ENCODE measurements at regions not wholly inside any gene's neighbourhood (a gene's known extent, or its start where the extent isn't known, plus 50 kb on each side); places are given as distances from the start of the nearest gene placed in this dataset.

- no peak overlapping the region for H3K27ac ChIP-seq
- no peak for TF ChIP-seq ZFX (IDR thresholded peaks at IDR 0.05; ENCODE audit: borderline replicate concordance)
- TF ChIP-seq, protein P1, sequence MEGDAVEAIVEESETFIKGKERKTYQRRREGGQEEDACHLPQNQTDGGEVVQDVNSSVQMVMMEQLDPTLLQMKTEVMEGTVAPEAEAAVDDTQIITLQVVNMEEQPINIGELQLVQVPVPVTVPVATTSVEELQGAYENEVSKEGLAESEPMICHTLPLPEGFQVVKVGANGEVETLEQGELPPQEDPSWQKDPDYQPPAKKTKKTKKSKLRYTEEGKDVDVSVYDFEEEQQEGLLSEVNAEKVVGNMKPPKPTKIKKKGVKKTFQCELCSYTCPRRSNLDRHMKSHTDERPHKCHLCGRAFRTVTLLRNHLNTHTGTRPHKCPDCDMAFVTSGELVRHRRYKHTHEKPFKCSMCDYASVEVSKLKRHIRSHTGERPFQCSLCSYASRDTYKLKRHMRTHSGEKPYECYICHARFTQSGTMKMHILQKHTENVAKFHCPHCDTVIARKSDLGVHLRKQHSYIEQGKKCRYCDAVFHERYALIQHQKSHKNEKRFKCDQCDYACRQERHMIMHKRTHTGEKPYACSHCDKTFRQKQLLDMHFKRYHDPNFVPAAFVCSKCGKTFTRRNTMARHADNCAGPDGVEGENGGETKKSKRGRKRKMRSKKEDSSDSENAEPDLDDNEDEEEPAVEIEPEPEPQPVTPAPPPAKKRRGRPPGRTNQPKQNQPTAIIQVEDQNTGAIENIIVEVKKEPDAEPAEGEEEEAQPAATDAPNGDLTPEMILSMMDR (IDR thresholded peaks at IDR 0.05) = 0 out of 2 replicates have a peak, but pooled peaks have one; percentile 5
Measured at GRCh38 chr4:136687118-136687517, 845.2 kb downstream of the PCDH18 start.

DNA sequence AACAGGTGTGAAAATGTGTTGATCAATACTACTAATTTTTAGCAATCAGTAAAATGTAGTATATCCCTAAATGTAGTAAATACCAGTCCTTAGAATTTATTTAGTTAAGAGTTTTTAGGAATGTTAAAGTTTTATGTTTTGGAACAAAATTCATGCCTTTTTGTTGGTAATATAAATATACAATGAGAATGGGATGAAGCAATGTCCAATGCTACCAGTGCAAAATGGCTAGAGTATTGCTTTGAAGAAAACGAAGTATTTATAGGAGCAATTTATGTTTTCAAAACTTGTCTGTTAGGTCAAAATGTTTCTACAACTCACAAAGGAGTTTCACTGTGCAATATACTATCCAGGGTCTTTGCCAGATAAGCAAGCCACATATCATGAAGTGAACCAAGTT lies 851.5 kb downstream of the PCDH18 start:
- H3K27ac ChIP-seq = no peak overlapping the region
- no peak for TF ChIP-seq ZFX (IDR thresholded peaks at IDR 0.05; ENCODE audit: borderline replicate concordance)
- TF ChIP-seq, protein P1 (IDR thresholded peaks at IDR 0.05) = no peak

- TF ChIP-seq, protein P1 (IDR thresholded peaks at IDR 0.05) = no peak
- TF ChIP-seq ZFX (IDR thresholded peaks at IDR 0.05; ENCODE audit: borderline replicate concordance) = no peak
- no peak overlapping the region for H3K27ac ChIP-seq
Measured at GRCh38 chr4:136680271-136680670, 852.0 kb downstream of the PCDH18 start.

- H3K27ac ChIP-seq = no peak overlapping the region
Measured at GRCh38 chr4:136670265-136670664, 862.0 kb downstream of the PCDH18 start.

GRCh38 chr4:136664988-136665387 lies 867.3 kb downstream of the PCDH18 start:
- no peak overlapping the region for H3K27ac ChIP-seq
- TF ChIP-seq ZFX (IDR thresholded peaks at IDR 0.05; ENCODE audit: borderline replicate concordance) = no peak

More at GRCh38 chr4:136670265-136670664, 862.0 kb downstream of the PCDH18 start:
- no peak for TF ChIP-seq ZFX (IDR thresholded peaks at IDR 0.05; ENCODE audit: borderline replicate concordance)
- TF ChIP-seq, protein P1 (IDR thresholded peaks at IDR 0.05) = no peak

DNA sequence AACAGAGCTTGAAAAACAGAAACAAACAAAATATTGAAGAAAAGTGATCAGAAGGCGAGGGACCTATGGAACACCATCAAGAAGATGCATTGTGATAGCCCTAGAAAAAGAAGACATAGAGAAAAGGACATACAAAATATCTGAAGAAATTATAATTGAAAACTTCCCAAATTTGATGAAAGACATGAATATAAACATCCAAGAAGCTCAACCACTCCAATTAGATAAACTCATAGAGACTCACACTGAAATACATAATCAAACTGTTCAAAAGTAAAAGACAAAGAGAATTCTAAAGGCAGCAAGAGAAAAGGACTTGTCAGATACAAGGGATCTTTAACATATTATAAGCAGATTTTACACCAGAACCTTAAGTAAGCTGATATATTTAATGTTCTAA lies 869.8 kb downstream of the PCDH18 start:
- no peak overlapping the region for H3K27ac ChIP-seq
- no peak for TF ChIP-seq ZFX (IDR thresholded peaks at IDR 0.05; ENCODE audit: borderline replicate concordance)
- TF ChIP-seq, protein P1 (IDR thresholded peaks at IDR 0.05) = no peak

DNA sequence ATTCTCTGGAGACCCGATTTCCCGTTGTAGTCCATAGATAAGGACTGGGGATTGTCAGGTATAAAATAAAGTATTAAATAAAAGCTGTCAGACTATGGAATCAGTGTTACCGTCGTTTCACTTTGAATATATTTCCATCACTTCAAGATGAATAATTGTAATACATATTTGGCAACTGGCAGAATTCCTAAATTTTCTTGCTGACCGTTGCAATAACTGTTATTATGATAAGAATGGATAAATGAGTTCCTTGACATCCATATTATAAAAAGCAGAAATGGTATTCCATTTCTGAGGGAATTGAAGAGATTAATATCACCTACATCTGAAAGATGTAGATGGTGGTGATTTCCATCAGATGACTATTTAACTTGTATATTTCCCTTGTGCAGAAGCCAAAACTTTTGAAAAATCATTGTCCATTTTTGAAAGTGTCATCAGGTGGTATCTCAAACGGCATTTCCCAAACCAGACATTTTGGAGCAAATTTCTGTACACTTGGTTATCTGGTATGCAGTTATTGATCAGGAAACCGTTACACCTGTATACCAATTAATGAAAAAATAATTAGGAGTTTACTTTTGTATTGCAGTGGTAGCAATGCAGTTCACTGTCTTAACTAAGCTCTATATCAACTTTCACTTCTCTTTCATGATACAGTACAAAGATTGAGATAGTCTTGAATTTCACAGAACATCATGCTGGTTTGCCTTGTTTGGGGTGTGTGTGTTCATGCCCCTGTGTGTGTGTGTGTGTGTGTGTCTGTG lies 878.5 kb downstream of the PCDH18 start:
- no peak for TF ChIP-seq ZFX (IDR thresholded peaks at IDR 0.05; ENCODE audit: borderline replicate concordance)
- TF ChIP-seq, protein P1 (IDR thresholded peaks at IDR 0.05) = no peak
- H3K27ac ChIP-seq = no peak overlapping the region
